ENCODE measurements at regions not wholly inside any gene's neighbourhood (a gene's known extent, or its start where the extent isn't known, plus 50 kb on each side); places are given as distances from the start of the nearest gene placed in this dataset.

DNA sequence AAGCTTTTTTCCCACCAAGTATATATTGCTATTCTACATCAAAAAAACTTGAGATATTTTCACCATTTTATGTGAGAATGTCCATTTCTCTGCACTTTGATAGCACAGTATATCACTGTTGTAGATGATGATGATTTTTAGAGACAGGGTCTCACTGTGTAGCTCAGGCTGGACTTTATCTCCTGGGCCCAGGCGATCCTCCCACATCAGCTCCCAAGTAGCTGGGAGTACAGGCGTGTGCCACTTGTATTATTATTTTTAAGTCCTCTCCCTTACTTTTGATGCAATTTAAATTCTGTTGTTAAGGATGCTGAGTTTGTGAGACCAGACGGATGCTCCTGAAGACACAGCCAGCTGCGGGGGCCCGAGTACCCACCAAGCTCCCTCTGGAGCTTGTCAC lies 326.8 kb downstream of the QKI start:
- no peak for TF ChIP-seq POLR2A (IDR thresholded peaks at IDR 0.05)
- TF ChIP-seq, protein P1, sequence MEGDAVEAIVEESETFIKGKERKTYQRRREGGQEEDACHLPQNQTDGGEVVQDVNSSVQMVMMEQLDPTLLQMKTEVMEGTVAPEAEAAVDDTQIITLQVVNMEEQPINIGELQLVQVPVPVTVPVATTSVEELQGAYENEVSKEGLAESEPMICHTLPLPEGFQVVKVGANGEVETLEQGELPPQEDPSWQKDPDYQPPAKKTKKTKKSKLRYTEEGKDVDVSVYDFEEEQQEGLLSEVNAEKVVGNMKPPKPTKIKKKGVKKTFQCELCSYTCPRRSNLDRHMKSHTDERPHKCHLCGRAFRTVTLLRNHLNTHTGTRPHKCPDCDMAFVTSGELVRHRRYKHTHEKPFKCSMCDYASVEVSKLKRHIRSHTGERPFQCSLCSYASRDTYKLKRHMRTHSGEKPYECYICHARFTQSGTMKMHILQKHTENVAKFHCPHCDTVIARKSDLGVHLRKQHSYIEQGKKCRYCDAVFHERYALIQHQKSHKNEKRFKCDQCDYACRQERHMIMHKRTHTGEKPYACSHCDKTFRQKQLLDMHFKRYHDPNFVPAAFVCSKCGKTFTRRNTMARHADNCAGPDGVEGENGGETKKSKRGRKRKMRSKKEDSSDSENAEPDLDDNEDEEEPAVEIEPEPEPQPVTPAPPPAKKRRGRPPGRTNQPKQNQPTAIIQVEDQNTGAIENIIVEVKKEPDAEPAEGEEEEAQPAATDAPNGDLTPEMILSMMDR (IDR thresholded peaks at IDR 0.05): no peak

Data from tibial nerve (tissue), 3 donors.